IMR-90 (cell line): ENCODE measurements at regions not wholly inside any gene's neighbourhood (a gene's known extent, or its start where the extent isn't known, plus 50 kb on each side); places are given as distances from the start of the nearest gene placed in this dataset.

Source experiments
- ATAC-seq: fragments of 200-7000 bp; cut with Tn5 transposase; 2 replicates; pipeline ENCODE4 v1.9.1; 2020; ENCODE audit warnings: low read depth, mild to moderate bottlenecking, moderate library complexity
- BruUV-seq: library from RNA; stranded (reverse); fragments of 400-500 nt; replicated peaks from 2 replicates; lab custom pipeline; 2021; lab: Mats Ljungman, UMichigan
- CTCF ChIA-PET: fragments of 300-600 bp; formaldehyde crosslinking; extraction: SDS; loops from one replicate; lab custom pipeline; 2021; ENCODE audit warnings: antibody characterized with exemption; lab: Yijun Ruan, JAX
- POLR2A ChIA-PET: fragments of 300-600 bp; sonication (Branson Sonifier 250); formaldehyde crosslinking; loops from one replicate; lab custom pipeline; 2022; ENCODE audit warnings: antibody characterized with exemption; ENCODE audit not compliant: unreplicated experiment; lab: Charles Lee
- DNase-seq: peaks from one replicate; pipeline ENCODE4 v3.0.0; 2013
- H2AFZ ChIP-seq: replicated peaks from 2 replicates; pipeline ENCODE3; 2013; ENCODE audit warnings: low read length, mild to moderate bottlenecking; ENCODE audit not compliant: poor library complexity
- H2AK5ac ChIP-seq: 2 replicates; pipeline ENCODE4 v1.6.1; 2013; ENCODE audit warnings: low read depth, low read length, inconsistent platforms
- H2AK9ac ChIP-seq: replicated peaks from 2 replicates; pipeline ENCODE3; 2013; ENCODE audit warnings: mild to moderate bottlenecking, low read depth, low read length, moderate library complexity; ENCODE audit not compliant: poor library complexity
- H2BK120ac ChIP-seq: 2 replicates; pipeline ENCODE4 v1.6.1; 2013; ENCODE audit warnings: low read depth, low read length, inconsistent platforms
- H2BK15ac ChIP-seq: 3 replicates; pipeline ENCODE4 v1.6.1; 2013; ENCODE audit warnings: low read depth, low read length, inconsistent platforms
- H2BK20ac ChIP-seq: 2 replicates; pipeline ENCODE4 v1.6.1; 2013; ENCODE audit warnings: low read depth, mild to moderate bottlenecking, inconsistent platforms, low read length, moderate library complexity
- H2BK5ac ChIP-seq: 2 replicates; pipeline ENCODE4 v1.6.1; 2013; ENCODE audit warnings: mild to moderate bottlenecking, low read depth, low read length, inconsistent platforms; ENCODE audit not compliant: poor library complexity, severe bottlenecking
- H3K14ac ChIP-seq: replicated peaks from 2 replicates; pipeline ENCODE4 v1.6.1; 2013; ENCODE audit warnings: low read depth, low read length, inconsistent platforms
- H3K18ac ChIP-seq: 2 replicates; pipeline ENCODE4 v1.6.1; 2013; ENCODE audit warnings: low read depth, low read length, control low read depth
- H3K23ac ChIP-seq: 2 replicates; pipeline ENCODE4 v1.6.1; 2013; ENCODE audit warnings: low read depth, low read length, inconsistent platforms
- H3K27ac ChIP-seq: 2 replicates; pipeline ENCODE4 v1.5.1; 2013; ENCODE audit warnings: mild to moderate bottlenecking, control low read depth, low read length; ENCODE audit not compliant: insufficient read depth
- H3K27me3 ChIP-seq: 2 replicates; pipeline ENCODE4 v1.6.1; 2013; ENCODE audit warnings: low read length; ENCODE audit not compliant: control insufficient read depth, insufficient read depth
- H3K36me3 ChIP-seq: 2 replicates; pipeline ENCODE4 v1.6.1; 2013; ENCODE audit warnings: low read length, mixed read lengths; ENCODE audit not compliant: control insufficient read depth, insufficient read depth
- H3K4ac ChIP-seq: 2 replicates; pipeline ENCODE4 v1.6.1; 2013; ENCODE audit warnings: low read depth, low read length, inconsistent platforms
- H3K4me1 ChIP-seq: 2 replicates; pipeline ENCODE4 v1.6.1; 2013; ENCODE audit warnings: low read length, mixed read lengths; ENCODE audit not compliant: control insufficient read depth, insufficient read depth
- H3K4me2 ChIP-seq: 2 replicates; pipeline ENCODE4 v1.6.1; 2013; ENCODE audit warnings: low read depth, mild to moderate bottlenecking, control low read depth, low read length, moderate library complexity
- H3K4me3 ChIP-seq: 2 replicates; pipeline ENCODE4 v1.5.1; 2013; ENCODE audit warnings: low read depth, mild to moderate bottlenecking, control low read depth, low read length, moderate library complexity; ENCODE audit not compliant: insufficient read depth
- H3K56ac ChIP-seq: 2 replicates; pipeline ENCODE4 v1.6.1; 2013; ENCODE audit warnings: low read length, inconsistent platforms; ENCODE audit not compliant: insufficient read depth; ENCODE audit errors: extremely low read depth
- H3K79me1 ChIP-seq, 2 experiments: 2 replicates each; pipeline ENCODE4 v1.6.1; 2013; ENCODE audit warnings: low read length in 2 of 2, inconsistent platforms in 1 of 2, low read depth in 1 of 2
- H3K9ac ChIP-seq: 2 replicates; pipeline ENCODE4 v1.6.1; 2013; ENCODE audit warnings: low read depth, low read length, control low read depth
- H3K9me1 ChIP-seq: 2 replicates; pipeline ENCODE4 v1.6.1; 2013; ENCODE audit warnings: low read length, inconsistent platforms; ENCODE audit not compliant: insufficient read depth
- H3K9me3 ChIP-seq: 2 replicates; pipeline ENCODE4 v1.6.1; 2013; ENCODE audit warnings: low read length; ENCODE audit not compliant: control insufficient read depth, insufficient read depth
- H4K20me1 ChIP-seq: 2 replicates; pipeline ENCODE4 v1.6.1; 2013; ENCODE audit warnings: low read length, inconsistent platforms; ENCODE audit not compliant: insufficient read depth
- H4K5ac ChIP-seq: 2 replicates; pipeline ENCODE4 v1.6.1; 2013; ENCODE audit warnings: mild to moderate bottlenecking, low read depth, low read length, control low read depth
- H4K8ac ChIP-seq, 2 experiments: 2 replicates each; pipeline ENCODE4 v1.6.1; 2013; ENCODE audit warnings: low read depth in 2 of 2, low read length in 2 of 2, control low read depth in 1 of 2, inconsistent platforms in 1 of 2
- H4K91ac ChIP-seq: 2 replicates; pipeline ENCODE4 v1.6.1; 2013; ENCODE audit warnings: low read depth, low read length, inconsistent platforms; ENCODE audit not compliant: insufficient read depth
- BHLHE40 ChIP-seq: fragments of 150-350 bp; IDR thresholded peaks from 2 replicates; pipeline ENCODE4 v1.6.1; 2016; ENCODE audit warnings: mild to moderate bottlenecking, low read depth, low read length
- CEBPB ChIP-seq: IDR thresholded peaks from 2 replicates; pipeline ENCODE4 v1.6.1; 2012; ENCODE audit warnings: low read depth, low read length, improper control_type of control experiment
- CHD1 ChIP-seq: IDR thresholded peaks from 2 replicates; pipeline ENCODE4 v1.6.1; 2012; ENCODE audit warnings: low read depth, low read length, improper control_type of control experiment
- FOS ChIP-seq: fragments of 150-350 bp; IDR thresholded peaks from 2 replicates; pipeline ENCODE4 v1.6.1; 2016; ENCODE audit warnings: low read depth, low read length
- MAFK ChIP-seq: IDR thresholded peaks from 2 replicates; pipeline ENCODE4 v1.6.1; 2012; ENCODE audit warnings: low read depth, low read length, improper control_type of control experiment
- MAZ ChIP-seq: IDR thresholded peaks from 2 replicates; pipeline ENCODE4 v1.6.1; 2012; ENCODE audit warnings: low read depth, mild to moderate bottlenecking, low read length, improper control_type of control experiment, moderate library complexity, borderline replicate concordance
- MXI1 ChIP-seq: IDR thresholded peaks from 2 replicates; pipeline ENCODE4 v1.6.1; 2012; ENCODE audit warnings: low read depth, mild to moderate bottlenecking, low read length, moderate library complexity, borderline replicate concordance
- NFE2L2 ChIP-seq: fragments of 150-350 bp; IDR thresholded peaks from 2 replicates; pipeline ENCODE4 v1.6.1; 2016; ENCODE audit warnings: low read depth, mild to moderate bottlenecking, low read length
- POLR2A ChIP-seq: IDR thresholded peaks from 2 replicates; pipeline ENCODE4 v1.6.1; 2012; ENCODE audit warnings: mild to moderate bottlenecking, low read depth, low read length
- RAD21 ChIP-seq: IDR thresholded peaks from 2 replicates; pipeline ENCODE4 v1.6.1; 2012; ENCODE audit warnings: low read length, improper control_type of control experiment
- RCOR1 ChIP-seq: IDR thresholded peaks from 2 replicates; pipeline ENCODE4 v1.6.1; 2012; ENCODE audit warnings: mild to moderate bottlenecking, low read length, improper control_type of control experiment; ENCODE audit not compliant: insufficient replicate concordance
- RFX5 ChIP-seq: IDR thresholded peaks from 2 replicates; pipeline ENCODE4 v1.8.0; 2012; ENCODE audit warnings: low read depth, mild to moderate bottlenecking, low read length, moderate library complexity
- SMC3 ChIP-seq: fragments of 150-350 bp; IDR thresholded peaks from 2 replicates; pipeline ENCODE4 v1.6.1; 2016; ENCODE audit warnings: low read depth, mild to moderate bottlenecking, antibody characterized with exemption, low read length, moderate library complexity
- WGBS, 2 experiments: methylation state at CpG; one replicate each; pipeline versions ENCODE4 v1.1.5 to v1.1.7; 2013; ENCODE audit warnings: missing lambda C conversion rate in 2 of 2; ENCODE audit not compliant: insufficient read length in 1 of 2; ENCODE audit errors: extremely low coverage in 2 of 2; 5-methylcytosine and 5-hydroxymethylcytosine counted together
- dilution Hi-C: fragments of 300-500 bp; cut with HindIII; formaldehyde crosslinking; loops from one replicate; pipeline ENCODE4 v1.14.3; 2018; ENCODE audit warnings: low sequenced_read_pairs; ENCODE audit not compliant: unreplicated experiment
- in situ Hi-C: fragments of 300-500 bp; cut with MboI; formaldehyde crosslinking; loops from 3 replicates; pipeline ENCODE4 v1.14.3; 2019; ENCODE audit warnings: low sequenced_read_pairs, inconsistent platforms, mixed read lengths
- intact Hi-C: fragments of 100-400 bp; cut with micrococcal nuclease; formaldehyde crosslinking; loops from 2 replicates; pipeline ENCODE4 v1.10.0; 2022
- TF ChIP-seq, protein P1 (sequence below): fragments of 150-350 bp; IDR thresholded peaks from 2 replicates; pipeline ENCODE4 v1.6.1; 2016; ENCODE audit warnings: low read depth, mild to moderate bottlenecking, low read length, moderate library complexity, borderline replicate concordance
- TF ChIP-seq, protein P2 (sequence below): fragments of 150-350 bp; IDR thresholded peaks from 2 replicates; pipeline ENCODE4 v1.6.1; 2017; ENCODE audit warnings: mild to moderate bottlenecking, antibody characterized with exemption, low read length, low read depth
- TF ChIP-seq, protein P3 (sequence below): conservative IDR thresholded peaks from 2 replicates; pipeline ENCODE4 v1.5.1; 2012; ENCODE audit warnings: mild to moderate bottlenecking, low read depth, low read length, improper control_type of control experiment

DNA sequence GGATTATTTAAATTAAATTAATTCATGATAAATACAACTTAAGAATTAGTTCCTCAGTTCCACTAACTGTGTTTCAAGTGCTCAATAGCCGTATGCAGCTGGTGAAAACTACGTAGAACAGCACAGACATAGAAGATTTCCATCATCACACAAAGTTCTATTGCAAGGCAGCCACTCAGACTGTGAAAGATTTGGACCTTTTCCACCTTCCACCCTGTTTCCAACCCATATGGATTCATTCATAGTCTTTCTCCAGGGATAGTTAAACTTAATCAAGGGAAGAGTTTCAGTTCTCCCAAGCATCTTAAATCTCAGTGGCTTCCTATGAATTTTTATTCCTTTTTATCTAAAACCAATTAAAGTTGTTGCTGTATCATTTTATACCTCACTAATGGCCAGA is 2030.8 kb downstream of the SUCLG1 start:
- POLR2A ChIA-PET = no interaction called here
- dilution Hi-C loops = no loop called here

More for the DNA sequence above, 2030.8 kb downstream of the SUCLG1 start:
- Histone ChIP-seq H4K91ac (no peak overlapping the region), H2BK15ac (no peak overlapping the region), H2AK5ac (no peak overlapping the region), H3K9ac (no peak overlapping the region), H3K4me3 (no peak overlapping the region), H3K27me3 (no peaks in the 10 kb centered on the region), H4K5ac (no peak overlapping the region), H3K79me1 (no peaks in the 10 kb centered on the region), H3K4me1 (no peaks in the 10 kb centered on the region), H3K4me2 (no peak overlapping the region), H4K8ac (no peak overlapping the region), H2BK20ac (no peak overlapping the region), H2AFZ (no peak overlapping the region), H3K9me3 (no peaks in the 10 kb centered on the region), H3K23ac (no peak overlapping the region), H3K27ac (no peak overlapping the region), H3K56ac (no peak overlapping the region), H2AK9ac (no peak overlapping the region), H2BK5ac (no peak overlapping the region), H3K18ac (no peak overlapping the region), H3K36me3 (no peaks in the 10 kb centered on the region), H3K4ac (no peak overlapping the region), H3K14ac (no peak overlapping the region), H4K20me1 (no peaks in the 10 kb centered on the region), H3K9me1 (no peaks in the 10 kb centered on the region), H2BK120ac (no peak overlapping the region)
- intact Hi-C loops = no loop called here
- no peak for TF ChIP-seq NFE2L2
- TF ChIP-seq RAD21 = no peak
- TF ChIP-seq RFX5 = no peak
- TF ChIP-seq MAFK = no peak
- TF ChIP-seq MXI1 = no peak
- TF ChIP-seq, protein P1, sequence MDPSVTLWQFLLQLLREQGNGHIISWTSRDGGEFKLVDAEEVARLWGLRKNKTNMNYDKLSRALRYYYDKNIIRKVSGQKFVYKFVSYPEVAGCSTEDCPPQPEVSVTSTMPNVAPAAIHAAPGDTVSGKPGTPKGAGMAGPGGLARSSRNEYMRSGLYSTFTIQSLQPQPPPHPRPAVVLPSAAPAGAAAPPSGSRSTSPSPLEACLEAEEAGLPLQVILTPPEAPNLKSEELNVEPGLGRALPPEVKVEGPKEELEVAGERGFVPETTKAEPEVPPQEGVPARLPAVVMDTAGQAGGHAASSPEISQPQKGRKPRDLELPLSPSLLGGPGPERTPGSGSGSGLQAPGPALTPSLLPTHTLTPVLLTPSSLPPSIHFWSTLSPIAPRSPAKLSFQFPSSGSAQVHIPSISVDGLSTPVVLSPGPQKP = no peak
- TF ChIP-seq, protein P2, sequence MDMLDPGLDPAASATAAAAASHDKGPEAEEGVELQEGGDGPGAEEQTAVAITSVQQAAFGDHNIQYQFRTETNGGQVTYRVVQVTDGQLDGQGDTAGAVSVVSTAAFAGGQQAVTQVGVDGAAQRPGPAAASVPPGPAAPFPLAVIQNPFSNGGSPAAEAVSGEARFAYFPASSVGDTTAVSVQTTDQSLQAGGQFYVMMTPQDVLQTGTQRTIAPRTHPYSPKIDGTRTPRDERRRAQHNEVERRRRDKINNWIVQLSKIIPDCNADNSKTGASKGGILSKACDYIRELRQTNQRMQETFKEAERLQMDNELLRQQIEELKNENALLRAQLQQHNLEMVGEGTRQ = no peak
- no peak for TF ChIP-seq MAZ
- TF ChIP-seq RCOR1 = no peak
- TF ChIP-seq CHD1 = no peak
- TF ChIP-seq, protein P3, sequence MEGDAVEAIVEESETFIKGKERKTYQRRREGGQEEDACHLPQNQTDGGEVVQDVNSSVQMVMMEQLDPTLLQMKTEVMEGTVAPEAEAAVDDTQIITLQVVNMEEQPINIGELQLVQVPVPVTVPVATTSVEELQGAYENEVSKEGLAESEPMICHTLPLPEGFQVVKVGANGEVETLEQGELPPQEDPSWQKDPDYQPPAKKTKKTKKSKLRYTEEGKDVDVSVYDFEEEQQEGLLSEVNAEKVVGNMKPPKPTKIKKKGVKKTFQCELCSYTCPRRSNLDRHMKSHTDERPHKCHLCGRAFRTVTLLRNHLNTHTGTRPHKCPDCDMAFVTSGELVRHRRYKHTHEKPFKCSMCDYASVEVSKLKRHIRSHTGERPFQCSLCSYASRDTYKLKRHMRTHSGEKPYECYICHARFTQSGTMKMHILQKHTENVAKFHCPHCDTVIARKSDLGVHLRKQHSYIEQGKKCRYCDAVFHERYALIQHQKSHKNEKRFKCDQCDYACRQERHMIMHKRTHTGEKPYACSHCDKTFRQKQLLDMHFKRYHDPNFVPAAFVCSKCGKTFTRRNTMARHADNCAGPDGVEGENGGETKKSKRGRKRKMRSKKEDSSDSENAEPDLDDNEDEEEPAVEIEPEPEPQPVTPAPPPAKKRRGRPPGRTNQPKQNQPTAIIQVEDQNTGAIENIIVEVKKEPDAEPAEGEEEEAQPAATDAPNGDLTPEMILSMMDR = no peak
- no peak for TF ChIP-seq SMC3
- TF ChIP-seq BHLHE40 = no peak
- no peak for TF ChIP-seq FOS
- TF ChIP-seq POLR2A = no peak
- TF ChIP-seq CEBPB = no peak
- DNase-seq (no peak), ATAC-seq (no peak)
- CTCF ChIA-PET = no interaction called here
- in situ Hi-C loops = no loop called here
- WGBS, 2 experiments = no CpG with 5 or more reads among the region's 2 CpGs
- no TSS peak for BruUV-seq
